HUDEP-2 (cell line): ENCODE measurements at regions not wholly inside any gene's neighbourhood (a gene's known extent, or its start where the extent isn't known, plus 50 kb on each side); places are given as distances from the start of the nearest gene placed in this dataset.
"Not testable (repeated sequence)": the region's sequence is repeated elsewhere in the genome, so short reads cannot be mapped to it uniquely, and the experiment has no call there.

Experiments
- DNase-seq, 76 experiments: peaks; one replicate each; lab custom pipeline; 2025; ENCODE audit not compliant: unreplicated experiment in 76 of 76; lab: John Stamatoyannopoulos, UW

DNA sequence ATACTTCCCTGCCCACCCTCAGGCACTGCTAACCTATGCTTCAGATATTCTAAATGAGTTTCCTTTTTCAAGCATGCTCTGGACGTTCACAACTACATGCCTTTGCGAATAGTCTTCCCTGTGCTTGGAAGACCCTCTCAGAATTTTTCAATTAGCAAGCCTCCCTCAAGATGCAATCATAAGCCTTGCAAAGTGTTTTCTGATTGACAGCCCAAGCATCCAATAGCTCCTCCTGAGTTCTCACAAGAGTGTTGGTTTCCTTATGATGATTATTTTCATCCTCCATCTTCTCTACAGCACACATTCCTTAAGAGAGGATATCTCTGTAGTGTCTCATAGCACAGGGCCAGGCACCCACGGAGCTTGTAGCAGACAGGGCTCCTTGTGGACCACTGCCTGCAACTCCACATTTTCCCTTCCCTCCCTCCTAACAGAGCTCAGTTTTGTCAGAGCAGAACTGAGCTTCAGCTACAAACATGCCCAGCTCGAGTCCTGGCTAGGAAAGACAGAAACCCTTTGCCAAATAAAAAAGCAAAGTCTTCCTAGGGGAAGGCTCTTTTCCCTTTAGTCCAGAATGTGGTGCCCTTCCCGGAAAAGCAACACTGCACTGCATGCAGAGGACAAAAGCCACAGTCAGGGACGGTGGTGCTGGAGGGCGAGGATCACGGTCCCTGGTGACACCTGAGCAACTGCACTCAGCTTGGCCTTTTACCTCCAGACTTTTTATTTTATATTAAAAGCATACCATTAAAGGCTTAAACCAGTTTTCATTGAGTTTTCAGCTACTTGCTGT is 819.8 kb upstream of the ID2 start:
- no peak for DNase-seq

GRCh38 chr2:7866104-7866503 is 815.8 kb upstream of the ID2 start:
- no peak for DNase-seq

- no peak for DNase-seq
Observed at GRCh38 chr2:7866825-7867224, 815.0 kb upstream of the ID2 start.

DNA sequence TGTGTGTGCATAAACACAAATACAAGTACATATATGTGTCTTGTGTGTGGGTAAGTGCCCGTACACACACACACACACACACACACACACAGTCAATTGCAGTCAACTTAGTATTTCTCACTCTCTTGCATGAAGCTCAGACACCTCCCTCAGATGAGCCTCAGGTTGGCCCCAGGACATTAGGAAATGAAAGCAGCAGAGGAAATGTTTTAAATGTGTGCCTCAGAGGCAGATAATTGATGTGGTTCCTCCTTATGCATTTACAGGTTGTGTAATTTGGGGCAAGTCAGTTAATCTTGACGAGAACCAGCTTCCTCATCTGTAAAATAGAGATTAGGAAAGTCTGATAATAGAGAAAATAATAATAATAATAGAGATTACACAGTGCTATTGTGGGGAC is 814.0 kb upstream of the ID2 start:
- DNase-seq: no peak

DNA sequence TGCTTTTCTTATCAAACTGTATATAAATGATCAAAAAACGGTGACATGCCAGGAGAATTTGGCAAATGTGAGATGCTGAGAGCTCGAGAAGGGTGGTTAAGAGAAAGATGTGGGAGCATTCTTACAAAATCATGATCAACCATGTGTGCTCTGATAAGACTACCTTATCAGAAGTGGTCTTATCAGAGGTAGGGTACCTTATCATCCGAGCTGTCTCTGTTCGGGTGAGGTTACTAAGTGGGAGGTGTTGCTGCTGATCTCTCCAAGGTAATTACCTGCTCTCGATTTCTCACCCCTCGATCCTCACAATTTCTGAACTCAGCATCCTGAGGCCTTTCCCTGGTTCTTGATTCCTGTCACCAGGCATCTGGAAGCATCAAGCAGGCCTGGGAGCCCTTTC is 813.0 kb upstream of the ID2 start:
- no peak for DNase-seq

GRCh38 chr2:7876445-7876844 is 805.4 kb upstream of the ID2 start:
- not testable (repeated sequence) for DNase-seq

GRCh38 chr2:7878266-7878665 is 803.6 kb upstream of the ID2 start:
- DNase-seq: not testable (repeated sequence)

GRCh38 chr2:7878786-7879482 is 802.9 kb upstream of the ID2 start:
- DNase-seq: no peak

DNA sequence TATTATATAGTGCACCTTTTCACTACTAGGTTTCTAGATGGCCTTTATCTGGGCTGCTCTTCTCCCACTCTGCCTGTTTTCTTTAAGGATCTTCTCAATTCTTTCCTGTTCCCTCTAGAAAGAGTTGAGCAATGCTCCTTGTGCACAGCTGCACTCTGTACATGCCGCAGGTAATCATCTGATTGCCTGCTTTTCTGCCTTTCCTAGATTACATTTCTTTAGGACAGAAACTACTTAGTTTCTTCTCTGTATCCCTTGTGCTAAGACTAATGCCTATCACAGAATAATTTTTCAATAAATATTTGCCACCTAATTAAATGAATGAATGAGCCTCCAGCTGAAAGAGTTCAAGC is 802.4 kb upstream of the ID2 start:
- no peak for DNase-seq

DNA sequence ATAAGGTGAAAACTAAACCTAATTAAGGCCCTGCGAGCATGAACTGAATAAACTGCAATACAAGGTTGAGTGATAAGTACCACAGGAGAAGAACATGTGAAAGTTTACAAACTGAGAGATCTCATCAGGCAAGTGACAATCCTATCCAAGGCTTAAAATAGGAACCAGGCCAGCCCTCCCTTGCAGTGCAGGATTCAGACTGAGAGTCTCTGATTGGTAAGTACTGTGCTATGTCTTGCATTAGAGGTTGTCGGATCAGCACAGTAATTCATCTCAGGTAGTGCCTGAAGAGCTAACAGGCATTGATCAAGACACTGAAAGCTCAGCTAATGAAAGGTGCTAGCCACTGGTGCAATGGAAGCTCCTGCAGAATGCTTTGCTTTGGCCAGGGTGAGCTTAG is 801.7 kb upstream of the ID2 start:
- no peak for DNase-seq

DNA sequence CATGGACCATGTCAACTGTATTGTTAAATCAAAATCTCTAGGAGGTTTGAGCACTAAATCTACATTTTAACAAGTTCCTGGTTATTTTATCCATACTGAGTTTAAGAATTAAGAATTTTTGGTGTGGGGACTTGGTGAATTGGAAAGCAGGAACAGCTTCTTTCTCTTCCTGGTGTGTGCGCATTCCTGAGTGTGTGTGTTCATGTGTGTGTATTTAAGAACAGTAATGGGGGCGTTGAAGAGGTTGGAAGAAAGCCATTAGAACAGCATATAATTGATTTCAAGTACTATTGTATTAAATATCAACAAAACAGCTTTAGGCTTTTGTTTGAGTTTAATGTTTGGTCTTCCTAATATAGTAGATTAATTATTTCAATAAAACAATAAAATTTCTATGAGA is 801.3 kb upstream of the ID2 start:
- no peak for DNase-seq

DNA sequence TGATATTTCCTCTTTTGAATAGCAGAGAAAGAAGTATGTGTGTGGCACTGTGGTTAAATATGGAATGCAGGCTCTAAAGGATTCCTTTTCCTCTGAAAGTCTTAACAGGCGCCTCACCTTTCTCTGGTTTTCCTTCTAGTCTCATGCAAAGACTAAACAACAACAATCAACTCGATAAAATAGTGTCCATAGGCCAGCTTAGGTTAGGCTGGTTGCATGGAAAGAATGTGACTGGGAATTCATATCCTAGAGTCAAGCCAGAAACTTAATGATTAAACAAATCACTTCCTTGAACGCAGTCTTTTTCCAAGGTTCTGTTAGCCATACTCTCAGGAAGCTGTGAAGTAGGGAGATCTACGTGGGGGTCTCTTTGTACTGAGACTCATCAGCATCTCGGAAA is 800.8 kb upstream of the ID2 start:
- DNase-seq: no peak

DNA sequence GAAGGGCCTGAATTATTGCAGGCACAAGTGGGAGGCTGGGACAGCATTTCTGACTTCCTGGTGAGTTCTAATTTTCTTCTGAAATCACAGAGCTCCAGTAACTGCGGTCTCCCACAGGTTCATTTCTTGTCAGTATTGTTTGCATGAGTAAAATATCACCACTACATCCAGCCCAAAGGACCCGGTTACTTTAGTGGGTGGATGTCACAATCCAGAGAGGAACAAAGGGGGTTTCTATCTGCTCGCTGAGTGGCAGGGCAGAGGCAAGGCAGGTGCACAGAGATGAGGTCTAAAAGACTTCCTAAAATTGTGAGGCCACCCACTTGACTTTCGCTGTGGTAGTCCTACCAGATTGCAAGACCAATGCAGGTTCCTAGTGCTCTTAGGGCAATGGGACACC is 800.4 kb upstream of the ID2 start:
- no peak for DNase-seq

GRCh38 chr2:7882296-7882695 is 799.6 kb upstream of the ID2 start:
- DNase-seq: no peak

- DNase-seq: no peak
Observed at GRCh38 chr2:7884338-7884737, 797.5 kb upstream of the ID2 start.

GRCh38 chr2:7886666-7887065 is 795.2 kb upstream of the ID2 start:
- no peak for DNase-seq

- no peak for DNase-seq
Observed at GRCh38 chr2:7887441-7887840, 794.4 kb upstream of the ID2 start.

DNA sequence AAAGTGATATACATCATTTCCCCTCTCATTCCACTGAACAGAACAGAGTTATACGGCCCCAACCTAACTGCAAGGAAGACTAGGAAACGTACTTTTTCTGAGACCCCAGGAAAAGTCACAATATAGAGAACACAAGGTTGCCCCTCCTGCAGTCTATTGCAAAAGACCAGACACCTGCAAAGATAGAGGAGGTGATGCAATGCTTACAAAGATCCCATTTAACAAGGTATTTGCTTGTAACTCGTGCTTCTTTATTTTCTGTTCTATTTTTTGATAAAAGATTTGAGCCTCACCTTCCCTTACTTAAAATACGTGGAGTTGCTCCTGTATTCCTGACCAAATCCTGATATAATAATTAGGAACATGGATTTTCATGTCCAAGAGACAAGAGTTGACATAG is 793.0 kb upstream of the ID2 start:
- DNase-seq: no peak

- no peak for DNase-seq
Observed at GRCh38 chr2:7891312-7891711, 790.5 kb upstream of the ID2 start.

GRCh38 chr2:7895289-7895688 is 786.6 kb upstream of the ID2 start:
- DNase-seq: no peak

GRCh38 chr2:7896940-7897487 is 784.8 kb upstream of the ID2 start:
- no peak for DNase-seq

GRCh38 chr2:7899241-7899640 is 782.6 kb upstream of the ID2 start:
- no peak for DNase-seq
